Brain microvascular endothelial cell (primary cell): ENCODE measurements at regions not wholly inside any gene's neighbourhood (a gene's known extent, or its start where the extent isn't known, plus 50 kb on each side); places are given as distances from the start of the nearest gene placed in this dataset.

Experiments used
- DNase-seq: peaks from one replicate; pipeline ENCODE4 v3.0.0-alpha.2; 2020
- H3K27ac ChIP-seq: fragments of 250-450 bp; sonication (Bioruptor Pico); 2 replicates; pipeline ENCODE4 v1.5.1; 2020; ENCODE audit warnings: mild to moderate bottlenecking, moderate library complexity
- H3K27me3 ChIP-seq: fragments of 250-450 bp; sonication (Bioruptor Pico); replicated peaks from 2 replicates; pipeline ENCODE4 v1.5.1; 2020; ENCODE audit warnings: mild to moderate bottlenecking
- H3K36me3 ChIP-seq: fragments of 250-450 bp; sonication (Bioruptor Pico); replicated peaks from 2 replicates; pipeline ENCODE4 v1.5.1; 2020; ENCODE audit warnings: mild to moderate bottlenecking
- H3K4me3 ChIP-seq: 2 replicates; pipeline ENCODE4 v1.5.1; 2011; ENCODE audit warnings: low read depth, mild to moderate bottlenecking, control low read depth, low read length, moderate library complexity
- in situ Hi-C: cut with HindIII; loops from 2 replicates; pipeline ENCODE4 v1.10.0; 2017; ENCODE audit warnings: low sequenced_read_pairs, low pct_ligation_motif_present
- TF ChIP-seq, protein P1 (sequence below): IDR thresholded peaks from 2 replicates; pipeline ENCODE4 v1.5.1; 2011; ENCODE audit warnings: low read depth, mild to moderate bottlenecking, moderate library complexity, low read length, control low read depth, inconsistent platforms; ENCODE audit errors: missing control alignments

DNA sequence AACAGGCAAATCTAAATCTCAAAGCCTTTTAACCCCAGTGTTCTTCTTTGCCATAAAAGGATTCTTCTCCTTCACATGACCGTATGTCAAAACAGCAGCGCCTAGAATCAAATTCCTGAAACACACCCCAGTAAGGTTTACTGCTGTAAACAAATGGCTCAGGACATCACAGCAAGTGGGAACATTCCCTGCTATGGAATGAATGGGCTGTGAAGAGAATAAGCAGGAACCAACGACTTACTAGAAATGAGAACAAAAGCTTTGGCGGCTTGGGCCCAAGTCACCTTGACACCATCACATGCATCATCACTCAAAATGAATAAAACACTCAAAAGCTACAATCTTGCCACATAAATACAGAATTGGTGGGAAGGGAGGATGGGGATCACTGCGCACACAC, 80.4 kb upstream of the SPATA13 start:
- Histone ChIP-seq H3K4me3 (no peak overlapping the region), H3K36me3 (no peaks in the 10 kb centered on the region), H3K27me3 (no peaks in the 10 kb centered on the region), H3K27ac (no peak overlapping the region)
- in situ Hi-C loops, result no loop called here
- no peak for DNase-seq
- TF ChIP-seq, protein P1, sequence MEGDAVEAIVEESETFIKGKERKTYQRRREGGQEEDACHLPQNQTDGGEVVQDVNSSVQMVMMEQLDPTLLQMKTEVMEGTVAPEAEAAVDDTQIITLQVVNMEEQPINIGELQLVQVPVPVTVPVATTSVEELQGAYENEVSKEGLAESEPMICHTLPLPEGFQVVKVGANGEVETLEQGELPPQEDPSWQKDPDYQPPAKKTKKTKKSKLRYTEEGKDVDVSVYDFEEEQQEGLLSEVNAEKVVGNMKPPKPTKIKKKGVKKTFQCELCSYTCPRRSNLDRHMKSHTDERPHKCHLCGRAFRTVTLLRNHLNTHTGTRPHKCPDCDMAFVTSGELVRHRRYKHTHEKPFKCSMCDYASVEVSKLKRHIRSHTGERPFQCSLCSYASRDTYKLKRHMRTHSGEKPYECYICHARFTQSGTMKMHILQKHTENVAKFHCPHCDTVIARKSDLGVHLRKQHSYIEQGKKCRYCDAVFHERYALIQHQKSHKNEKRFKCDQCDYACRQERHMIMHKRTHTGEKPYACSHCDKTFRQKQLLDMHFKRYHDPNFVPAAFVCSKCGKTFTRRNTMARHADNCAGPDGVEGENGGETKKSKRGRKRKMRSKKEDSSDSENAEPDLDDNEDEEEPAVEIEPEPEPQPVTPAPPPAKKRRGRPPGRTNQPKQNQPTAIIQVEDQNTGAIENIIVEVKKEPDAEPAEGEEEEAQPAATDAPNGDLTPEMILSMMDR, result no peak

DNA sequence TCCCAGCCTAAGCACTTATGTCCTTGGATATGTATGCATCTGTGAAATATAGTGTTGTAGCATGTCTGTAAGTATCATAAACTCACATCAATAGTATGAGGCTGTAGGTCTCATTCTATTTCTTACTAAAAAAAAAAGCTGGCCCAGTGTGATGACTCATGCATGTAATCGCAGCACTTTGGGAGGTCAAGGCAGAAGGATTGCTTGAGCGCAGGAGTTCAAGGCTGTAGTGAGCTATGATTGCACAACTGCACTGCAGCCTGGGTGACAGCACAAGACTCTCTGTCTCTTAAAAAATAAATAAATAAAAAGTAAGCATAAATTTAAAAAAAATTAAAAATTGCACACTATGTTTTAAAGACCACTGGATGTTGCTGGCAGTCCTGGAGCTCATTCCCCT, 79.1 kb upstream of the SPATA13 start:
- no peak overlapping the region for H3K27ac ChIP-seq
- no peaks in the 10 kb centered on the region for H3K27me3 ChIP-seq
- DNase-seq, result peak; percentile 13
- in situ Hi-C loops, result no loop called here
- H3K4me3 ChIP-seq, result no peak overlapping the region
- H3K36me3 ChIP-seq, result no peaks in the 10 kb centered on the region
- TF ChIP-seq, protein P1, result no peak

DNA sequence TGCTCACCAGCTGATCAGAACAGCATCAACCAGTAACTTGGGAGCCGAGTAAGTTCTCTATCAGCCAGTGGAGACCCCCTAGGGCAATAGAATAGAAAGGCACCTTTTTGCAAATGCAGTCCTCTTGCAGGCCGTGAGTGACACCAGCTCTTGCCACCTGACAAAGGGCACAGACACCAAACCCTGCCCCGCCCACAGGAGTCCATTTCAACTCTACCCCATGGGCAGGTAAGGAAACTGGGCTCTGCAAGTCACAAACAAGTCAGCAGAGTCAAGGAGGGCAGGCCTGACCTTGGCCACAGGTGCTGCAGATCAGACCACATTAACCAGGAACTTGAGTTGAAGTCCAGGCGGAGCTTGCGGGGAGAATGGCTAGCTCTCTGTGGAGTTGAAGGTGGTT, 77.4 kb upstream of the SPATA13 start:
- Histone ChIP-seq H3K4me3 (no peak overlapping the region), H3K36me3 (no peaks in the 10 kb centered on the region), H3K27me3 (peaks cover 5% of the 10 kb centered on the region), H3K27ac (no peak overlapping the region)
- in situ Hi-C loops, result no loop called here
- DNase-seq, result no peak
- TF ChIP-seq, protein P1, result no peak

DNA sequence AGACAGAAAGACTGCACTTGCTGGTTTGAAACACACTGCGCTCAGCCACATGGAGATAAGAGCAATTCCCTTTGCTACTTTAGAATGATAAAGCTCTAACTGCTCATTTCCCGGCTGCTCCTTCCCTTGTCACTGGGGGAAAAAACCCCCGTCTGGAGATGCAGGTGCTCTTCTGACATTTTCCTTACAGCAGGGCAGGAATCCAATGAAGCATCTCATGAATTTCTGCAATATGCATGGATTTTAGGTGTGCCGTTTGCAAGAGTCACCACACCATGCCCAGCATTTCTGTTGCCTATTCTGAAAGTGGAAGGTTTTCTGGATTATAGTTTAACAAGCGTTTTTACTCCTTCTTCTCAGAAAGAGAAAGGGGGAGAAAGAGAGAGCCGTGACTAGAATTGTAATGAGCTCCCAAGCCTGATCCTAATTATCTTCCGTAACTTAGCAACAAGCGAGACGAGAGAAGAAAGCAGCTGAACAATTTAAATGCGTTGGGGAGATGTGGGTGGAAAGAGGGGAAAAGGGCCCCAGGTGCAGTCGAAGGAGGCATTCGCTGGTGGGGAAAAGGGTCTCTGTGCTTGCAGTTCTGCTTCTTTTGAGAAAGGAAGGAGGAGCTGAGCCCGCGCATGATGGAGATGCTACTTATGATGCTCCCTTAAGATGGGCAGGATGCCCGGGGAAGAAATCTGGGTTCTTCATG, 76.6 kb upstream of the SPATA13 start:
- TF ChIP-seq, protein P1, result no peak
- Histone ChIP-seq H3K27ac (no peak overlapping the region), H3K4me3 (no peak overlapping the region), H3K27me3 (peaks cover 5% of the 10 kb centered on the region), H3K36me3 (no peaks in the 10 kb centered on the region)
- in situ Hi-C loops, result no loop called here
- DNase-seq, result no peak

DNA sequence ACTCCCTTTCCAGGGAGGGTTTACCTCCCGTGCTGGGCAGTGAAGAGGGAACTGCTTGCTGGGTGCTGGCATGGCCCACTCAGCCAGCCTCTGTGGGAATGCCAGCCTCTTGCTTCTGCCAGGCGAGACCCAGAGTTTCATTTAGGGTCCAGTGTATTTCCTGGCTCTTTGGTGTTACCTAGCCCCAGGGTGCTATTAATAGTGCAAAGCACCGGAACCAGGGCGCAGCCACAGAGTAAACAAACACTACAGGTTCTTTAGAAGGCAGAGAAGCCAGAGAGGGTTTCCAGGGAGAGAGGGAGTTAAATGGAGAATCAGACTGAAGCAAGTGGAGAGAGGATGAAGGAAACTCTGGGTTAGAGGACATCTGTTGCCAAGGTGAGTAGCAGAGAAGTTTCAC, 74.9 kb upstream of the SPATA13 start:
- Histone ChIP-seq H3K27ac (no peak overlapping the region), H3K36me3 (no peaks in the 10 kb centered on the region), H3K4me3 (no peak overlapping the region), H3K27me3 (peaks cover 5% of the 10 kb centered on the region)
- in situ Hi-C loops, result no loop called here
- TF ChIP-seq, protein P1, result no peak
- DNase-seq, result no peak

DNA sequence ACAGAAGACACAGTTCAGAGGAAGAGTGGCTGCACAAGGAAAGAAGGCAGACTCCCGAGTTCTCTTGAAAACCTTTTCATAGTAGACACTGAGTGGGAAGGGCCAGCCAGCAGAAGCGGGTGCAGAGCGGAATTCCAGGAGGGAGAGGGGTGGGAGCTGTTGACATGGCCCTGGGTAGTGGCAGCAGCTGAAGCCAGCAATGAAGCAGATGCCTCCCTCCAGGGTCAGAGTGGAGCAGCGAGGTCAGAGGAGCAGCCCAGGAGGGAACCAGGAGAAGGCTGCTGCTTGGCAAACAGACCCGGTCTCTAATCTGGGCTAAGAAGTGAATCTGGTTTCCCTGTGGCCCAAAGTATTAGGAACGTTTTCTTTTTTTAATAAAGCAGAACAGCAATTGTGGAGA, 73.9 kb upstream of the SPATA13 start:
- in situ Hi-C loops, result no loop called here
- TF ChIP-seq, protein P1, result no peak

More for the DNA sequence above, 73.9 kb upstream of the SPATA13 start:
- H3K36me3 ChIP-seq, result no peaks in the 10 kb centered on the region
- H3K27me3 ChIP-seq, result peaks cover 5% of the 10 kb centered on the region
- no peak overlapping the region for H3K4me3 ChIP-seq
- DNase-seq, result no peak
- no peak overlapping the region for H3K27ac ChIP-seq
